NCI-H345 treated with DMSO at 0.1 percent for 48 hours (cell line): ENCODE measurements at regions not wholly inside any gene's neighbourhood (a gene's known extent, or its start where the extent isn't known, plus 50 kb on each side); places are given as distances from the start of the nearest gene placed in this dataset.

Experiments used
- DNase-seq: peaks from one replicate; lab custom pipeline; 2025; ENCODE audit not compliant: unreplicated experiment; lab: John Stamatoyannopoulos, UW

DNA sequence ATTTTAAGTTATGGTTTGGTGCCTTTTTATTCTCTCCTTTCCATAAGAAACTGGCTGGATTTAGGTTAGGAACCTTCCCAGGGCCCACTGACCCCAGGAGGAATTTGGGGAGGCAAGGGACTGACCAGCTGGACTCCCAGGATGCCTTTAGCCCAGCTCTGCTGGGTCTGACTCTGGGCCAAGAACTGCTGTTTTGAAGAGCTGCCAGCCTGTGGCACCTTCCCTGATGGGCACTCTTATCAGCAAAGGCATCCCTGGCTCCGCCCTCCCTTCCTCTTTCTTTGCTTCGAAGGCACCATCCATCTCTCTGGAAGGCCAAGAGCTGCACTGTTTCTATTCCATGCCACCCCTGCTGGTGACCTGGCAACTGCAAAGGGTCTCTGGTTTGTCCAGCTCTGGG, 174.7 kb downstream of the POU4F1 start:
- DNase-seq: no peak

DNA sequence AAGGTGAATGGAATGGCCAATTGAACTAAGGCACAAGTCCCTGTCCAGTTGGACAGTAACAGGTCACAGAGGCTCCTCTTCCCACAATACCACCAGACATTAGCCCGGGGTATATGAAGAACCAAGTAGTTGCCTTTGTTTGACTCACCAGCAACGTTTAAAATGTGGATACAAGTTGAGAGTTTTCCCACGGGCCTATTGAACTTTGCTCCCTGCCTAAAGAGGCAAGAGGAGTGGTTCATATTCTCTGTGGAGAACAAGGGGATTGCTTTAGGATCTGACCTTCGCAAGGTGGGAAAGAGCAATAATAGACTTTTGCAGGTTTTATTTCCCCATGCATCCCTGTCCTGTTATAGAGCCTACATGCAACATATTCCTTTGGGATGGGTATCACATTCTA, 177.2 kb downstream of the POU4F1 start:
- no peak for DNase-seq

DNA sequence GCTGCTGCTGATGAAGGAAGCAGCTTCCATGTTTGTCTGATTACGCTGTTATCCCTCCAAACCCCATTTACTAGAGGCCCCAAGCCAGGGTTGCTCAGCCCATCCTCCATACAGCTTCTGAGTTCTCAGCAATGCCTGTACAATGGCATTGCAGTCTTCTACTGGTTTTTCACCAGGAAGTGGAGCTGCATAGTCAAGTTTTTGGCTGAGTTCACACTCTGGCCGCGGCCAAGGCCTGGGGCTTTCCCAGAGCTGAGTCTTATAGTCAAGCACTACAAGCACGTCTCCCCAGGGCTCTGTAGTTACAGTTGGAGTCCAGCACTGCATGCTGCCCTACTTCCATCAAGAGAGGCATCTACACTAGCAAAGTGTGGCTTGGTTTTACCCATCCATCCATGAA, 182.5 kb downstream of the POU4F1 start:
- DNase-seq: no peak

DNA sequence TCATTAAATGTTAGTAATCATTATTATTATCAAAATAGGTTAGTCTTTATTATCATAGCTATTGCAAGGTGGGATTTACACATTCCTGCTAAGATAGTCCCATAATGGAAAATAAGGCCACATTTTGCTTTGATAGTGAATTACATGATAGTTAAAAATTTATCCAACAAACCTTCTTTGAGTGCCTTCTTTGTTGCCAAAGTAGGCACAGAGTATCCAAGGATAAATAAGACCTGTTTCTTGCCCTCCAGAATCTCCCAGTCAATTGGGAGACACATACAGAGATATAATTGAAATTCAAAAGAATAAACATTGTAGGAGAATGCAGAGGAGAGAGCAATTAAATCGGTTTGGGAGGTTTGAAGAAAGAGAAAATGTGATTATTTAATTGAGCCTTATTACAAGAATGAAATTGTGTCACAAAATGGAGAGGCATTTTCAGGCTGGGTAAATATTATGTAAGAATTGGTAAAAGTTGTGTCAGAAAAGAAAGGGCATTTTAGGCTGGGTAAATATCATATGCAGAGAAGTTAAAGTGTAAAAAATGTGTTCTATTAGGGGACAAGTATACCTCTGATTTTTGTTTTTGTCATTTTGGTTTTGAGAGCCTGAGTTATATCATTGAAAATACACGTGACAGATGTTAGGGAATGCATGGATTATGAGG, 189.3 kb downstream of the POU4F1 start:
- DNase-seq: no peak

DNA sequence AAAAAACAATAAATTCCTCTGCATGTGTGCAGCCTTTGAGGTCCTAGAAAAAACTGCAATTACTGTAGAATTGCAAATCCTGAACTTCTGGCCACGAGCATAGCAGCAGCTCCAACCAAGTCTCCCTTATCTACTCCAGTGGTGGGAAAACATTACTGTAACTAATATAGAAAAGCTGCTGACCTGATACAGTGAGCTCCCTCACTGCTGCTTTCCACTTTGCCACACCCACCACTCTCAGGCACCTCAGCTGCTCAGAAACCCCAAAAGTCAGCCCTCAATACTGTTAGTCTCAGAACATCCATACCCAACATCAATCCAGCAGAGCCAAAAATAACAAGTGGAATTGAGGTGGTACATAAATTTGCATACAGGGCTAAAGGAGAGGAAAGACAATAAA, 192.5 kb downstream of the POU4F1 start:
- DNase-seq: no peak

DNA sequence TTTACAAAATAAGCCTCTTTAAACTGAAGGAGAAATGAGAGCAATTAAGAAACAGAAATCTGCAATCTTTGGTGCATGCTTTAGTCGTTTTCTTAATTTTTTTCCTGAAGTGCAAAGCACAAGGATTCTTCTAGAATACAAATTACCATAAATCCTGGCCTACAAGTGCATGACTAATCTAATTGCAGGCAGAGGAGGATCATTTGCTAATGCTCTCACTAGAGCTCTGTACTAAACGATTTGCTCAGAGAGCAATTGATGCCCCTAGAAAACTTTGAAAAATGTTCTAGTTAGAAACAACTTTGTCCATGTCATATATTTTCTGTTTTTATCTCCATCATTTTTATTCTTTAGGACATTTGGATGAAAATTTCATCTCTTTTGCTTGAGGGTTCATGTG, 193.2 kb downstream of the POU4F1 start:
- DNase-seq: no peak

DNA sequence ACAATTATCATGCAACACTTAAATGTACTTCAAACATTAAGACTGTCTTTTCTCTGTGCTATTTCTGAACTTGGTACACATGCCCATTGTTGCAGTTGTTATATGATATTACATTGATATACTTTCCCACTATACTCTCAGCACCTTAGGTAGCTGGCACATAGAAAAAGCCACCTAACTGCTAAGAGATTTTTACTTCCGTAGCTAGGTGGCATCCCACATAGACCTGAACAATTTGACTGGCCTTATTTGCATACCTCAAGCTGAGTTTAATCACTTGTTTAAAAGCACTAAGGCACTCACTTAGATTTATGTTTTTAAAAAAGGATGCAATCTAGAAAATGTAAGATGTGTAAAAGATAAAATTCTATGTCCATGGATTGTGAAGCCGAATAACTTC, 194.2 kb downstream of the POU4F1 start:
- no peak for DNase-seq

DNA sequence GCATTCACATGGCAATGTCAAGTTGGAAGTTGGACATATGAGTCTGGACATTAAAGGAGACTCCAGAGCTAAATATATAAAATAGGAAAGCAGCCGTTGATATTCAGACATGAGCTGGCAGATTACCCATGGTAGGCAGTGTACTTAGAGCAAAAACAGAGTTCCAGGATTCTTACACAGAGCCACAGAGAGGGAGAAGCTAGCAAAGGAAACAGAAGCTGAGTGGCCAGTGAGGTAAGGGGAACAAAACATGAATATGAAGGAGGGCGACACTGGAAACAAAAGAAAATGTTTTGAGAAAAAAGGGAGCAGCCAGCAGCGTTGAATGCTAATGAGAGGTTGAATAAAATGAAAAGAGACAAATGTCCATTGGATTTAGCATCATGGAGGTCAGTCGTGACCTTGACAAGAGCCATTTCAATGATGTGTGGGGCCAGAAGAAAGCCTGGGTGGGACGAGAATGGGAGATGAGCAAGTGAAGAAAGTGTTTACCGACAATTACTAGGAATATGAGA, 198.4 kb downstream of the POU4F1 start:
- no peak for DNase-seq

DNA sequence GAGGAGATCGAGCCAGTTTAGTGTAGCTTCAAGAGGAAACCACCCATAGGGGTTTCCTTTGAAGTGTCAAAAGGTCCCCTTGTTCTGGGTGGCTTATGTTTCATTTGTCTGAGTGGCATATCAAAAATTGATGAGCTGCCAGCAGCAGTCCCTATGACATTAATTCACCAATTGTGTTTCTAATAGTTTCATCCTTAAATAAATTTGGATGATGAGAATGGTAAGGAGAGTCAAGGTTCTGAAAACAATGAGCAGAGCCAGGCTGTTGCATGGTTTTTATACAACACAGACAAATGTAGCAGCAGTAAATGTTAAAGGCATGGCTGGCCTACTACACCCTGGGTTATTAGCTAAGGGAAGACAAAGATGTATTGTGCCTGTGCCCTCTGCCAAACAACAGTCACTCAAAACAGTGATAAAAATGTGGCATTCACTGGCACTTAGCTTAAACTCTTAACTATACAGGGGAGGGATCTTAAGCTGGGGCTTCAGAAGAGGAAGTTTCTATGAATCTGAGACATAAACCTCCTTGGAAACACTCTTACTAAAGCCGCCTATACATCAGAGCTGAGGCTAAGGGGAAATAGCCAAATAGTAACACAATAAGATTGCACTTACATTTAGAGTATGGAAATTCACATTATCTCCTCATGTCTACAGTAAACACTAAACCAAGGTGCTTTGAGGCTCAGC, 200.5 kb downstream of the POU4F1 start:
- DNase-seq: peak; percentile 45

DNA sequence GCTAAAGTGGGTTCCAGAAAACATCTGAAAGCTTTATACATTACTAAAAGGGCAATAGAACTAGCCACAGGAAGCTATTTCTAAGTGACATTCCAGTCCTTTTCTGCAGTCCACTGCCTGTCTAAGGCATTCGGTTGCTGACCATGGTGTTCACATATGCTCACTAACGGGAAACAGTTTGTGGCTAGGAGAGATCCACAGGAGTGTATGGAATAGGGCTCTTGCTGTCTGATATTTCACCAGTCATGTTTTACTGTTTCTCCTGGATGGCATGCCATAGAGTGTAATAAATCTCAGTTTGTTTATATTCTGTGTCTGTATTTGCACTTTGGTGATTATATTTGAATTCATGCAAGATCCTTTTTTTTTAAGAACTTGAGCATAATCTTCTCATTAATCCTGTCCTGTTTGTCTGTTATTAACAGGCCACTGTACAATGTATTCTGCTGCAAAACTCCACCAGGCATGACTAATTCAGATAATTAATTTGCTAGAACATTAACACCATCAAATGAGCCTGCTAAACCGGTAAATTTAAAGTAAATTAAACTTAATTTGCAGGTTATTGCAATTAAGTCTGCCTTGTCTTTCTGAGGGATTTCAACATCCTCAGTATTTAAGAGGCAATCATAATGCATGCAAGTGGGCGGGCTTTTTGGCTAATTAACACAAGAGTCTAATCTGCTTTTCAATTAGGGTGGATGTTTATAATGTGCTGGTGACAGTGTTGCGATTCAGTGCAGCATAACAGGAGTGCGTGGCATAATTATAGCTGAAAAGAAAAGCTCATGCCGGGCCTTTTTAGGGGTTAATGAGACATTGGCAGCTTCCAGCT, 201.3 kb downstream of the POU4F1 start:
- no peak for DNase-seq

DNA sequence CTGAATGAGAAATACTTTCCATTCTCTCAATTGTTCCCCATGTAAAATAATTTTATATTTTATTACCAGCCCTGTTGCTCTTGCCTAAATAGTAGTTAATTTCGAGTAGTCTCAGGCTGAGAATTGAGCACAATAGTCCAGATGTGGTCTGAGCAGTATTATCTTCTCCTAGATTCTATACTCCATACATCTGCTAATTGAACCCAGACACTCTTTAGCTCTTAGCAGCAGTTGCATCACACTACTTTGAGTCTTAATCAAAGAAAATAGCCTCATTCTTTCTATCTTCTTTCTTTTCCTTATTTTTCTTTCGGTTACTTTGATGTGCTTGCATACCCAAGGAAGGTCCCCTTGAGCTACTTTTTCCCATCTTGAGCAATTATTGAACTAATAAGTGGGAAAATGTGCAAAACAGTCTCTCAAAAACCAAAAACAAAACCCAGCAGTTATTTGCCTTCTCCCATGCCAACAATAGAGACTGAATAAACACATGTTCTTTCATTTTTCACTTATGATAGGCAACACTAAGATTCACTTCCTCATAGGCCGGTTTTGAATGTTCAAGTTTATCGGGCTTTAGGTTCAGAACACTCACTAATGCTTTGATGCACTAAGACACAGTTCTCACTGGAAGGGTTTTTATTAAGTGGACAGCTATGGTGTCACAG, 204.5 kb downstream of the POU4F1 start:
- DNase-seq: no peak

DNA sequence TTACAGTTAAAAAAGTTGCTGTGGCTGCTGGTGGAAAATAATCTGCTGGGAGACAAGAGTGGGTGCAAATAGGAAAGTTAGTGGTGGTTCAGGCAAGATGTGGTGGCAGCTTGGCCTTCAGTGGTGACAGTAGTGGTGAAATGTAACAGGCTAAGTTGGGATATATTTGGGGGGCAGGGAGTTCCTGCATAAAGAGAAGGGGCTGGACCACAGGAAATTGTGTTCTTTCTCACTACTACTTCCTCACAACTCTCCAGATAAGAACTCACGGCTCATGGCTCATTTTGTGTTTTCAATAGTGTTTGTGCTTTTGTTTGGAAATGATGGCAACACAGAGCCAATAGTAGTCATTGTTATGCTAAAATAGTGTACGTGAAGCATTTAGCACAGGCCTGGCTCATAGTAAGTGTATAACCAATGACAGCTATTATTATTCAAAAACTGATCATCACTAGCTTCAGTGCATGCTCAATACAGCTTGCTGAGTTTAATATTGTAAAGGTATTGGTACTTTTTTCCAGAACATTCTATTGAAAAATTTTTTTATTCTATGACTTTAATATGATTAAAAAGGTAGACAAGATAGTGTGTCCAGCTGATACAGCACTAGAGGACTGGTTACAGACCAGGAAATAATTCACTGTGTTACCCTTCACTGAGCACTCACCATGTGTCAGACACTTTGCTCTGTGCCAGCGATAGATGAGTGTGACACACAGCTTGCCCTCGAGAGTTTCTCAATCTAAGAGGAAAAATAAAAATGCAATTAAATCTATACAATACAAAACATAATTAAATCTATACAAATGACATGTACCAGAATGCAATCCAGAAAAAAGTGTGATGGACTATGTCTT, 209.8 kb downstream of the POU4F1 start:
- DNase-seq: no peak

DNA sequence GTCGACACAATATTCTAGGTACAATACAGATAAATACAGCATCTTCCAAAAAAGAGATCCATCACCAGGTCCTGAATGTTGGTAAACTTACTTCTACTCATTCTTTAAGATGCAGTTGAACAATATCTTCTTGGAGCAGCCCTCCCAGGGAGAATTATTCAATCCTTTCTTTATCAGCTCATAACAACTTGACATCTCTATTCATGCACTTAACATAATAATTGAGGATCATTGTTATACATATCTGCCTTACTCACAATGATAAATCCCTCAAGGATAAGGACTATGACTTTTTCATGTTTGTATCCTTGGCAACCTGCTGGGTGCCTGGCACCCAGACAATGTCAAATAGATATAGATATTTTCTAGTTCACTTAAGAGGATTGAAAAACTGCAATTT, 219.5 kb downstream of the POU4F1 start:
- no peak for DNase-seq

DNA sequence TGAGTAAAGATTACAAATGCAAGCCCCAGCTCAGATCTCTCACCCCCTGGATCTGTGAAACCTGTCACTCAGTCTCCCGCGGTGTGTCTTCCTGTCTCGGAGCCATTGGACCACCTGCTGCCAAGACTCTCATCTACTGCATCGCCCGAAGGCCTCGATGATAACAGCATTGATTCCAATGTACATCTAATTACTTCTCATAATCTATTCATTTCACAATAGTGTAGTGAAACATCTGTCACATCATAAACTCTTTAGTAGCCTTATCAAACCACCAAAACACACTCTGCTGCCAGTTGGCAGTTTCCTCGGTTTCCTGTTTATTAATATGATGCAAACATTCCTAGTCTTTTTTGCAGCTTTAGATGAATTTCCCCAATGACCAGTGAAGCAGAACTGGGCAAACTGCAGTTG, 220.3 kb downstream of the POU4F1 start:
- no peak for DNase-seq

DNA sequence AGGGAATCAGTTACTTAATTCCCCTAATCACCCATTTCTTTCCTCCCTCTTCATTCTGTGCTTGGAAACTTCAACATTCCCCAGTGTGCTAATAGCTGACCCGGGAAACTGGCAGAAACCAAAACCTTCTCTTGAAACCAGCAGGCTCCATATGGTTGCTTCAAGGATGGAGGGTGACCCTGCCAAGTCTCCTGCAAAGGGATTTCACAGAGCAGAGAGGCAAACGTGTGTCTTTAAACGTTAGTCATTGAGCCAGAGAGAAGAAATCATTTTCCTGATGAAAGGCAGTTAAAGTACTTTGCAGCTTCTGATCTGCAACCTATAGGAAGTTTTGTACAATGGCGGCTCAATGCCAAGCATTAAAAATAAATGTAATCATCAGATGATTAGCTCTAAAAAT, 220.9 kb downstream of the POU4F1 start:
- DNase-seq: no peak

DNA sequence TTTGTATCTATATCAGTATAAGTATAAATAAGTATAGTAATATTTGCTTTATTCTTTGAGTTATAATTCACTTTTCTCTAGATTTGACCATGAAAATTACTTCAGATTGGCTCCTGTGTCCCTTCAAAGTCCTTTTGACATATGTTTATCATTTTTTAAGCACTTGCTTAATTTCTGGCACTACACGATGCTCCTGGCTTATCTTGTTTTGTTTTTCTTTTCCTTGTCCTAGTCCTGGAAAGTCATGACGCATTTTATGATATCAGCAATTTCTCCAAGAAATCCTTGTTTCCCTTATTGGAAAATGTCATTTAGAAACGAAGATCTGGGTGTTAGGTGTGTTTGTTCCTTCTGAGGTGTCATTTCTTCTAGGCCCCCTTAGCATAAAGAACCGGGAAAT, 226.5 kb downstream of the POU4F1 start:
- no peak for DNase-seq

DNA sequence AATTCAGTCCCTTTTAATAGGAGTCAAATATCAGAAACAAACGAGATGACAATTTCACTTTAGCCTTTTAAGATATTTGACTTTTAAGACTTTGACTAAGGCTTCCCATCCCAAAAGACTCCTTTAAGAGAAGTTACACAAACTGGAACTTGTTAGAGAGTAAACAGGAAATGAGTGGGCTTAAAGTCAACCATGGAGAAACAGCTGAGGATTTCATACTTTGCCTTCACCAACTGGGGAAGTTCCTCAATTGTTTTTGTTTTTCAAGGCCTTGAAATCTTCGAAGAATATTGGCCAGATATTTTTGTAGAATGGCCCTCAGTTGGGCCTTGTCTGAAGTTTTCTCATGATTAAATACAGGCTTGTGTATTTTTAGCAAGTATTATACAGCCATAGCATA, 227.3 kb downstream of the POU4F1 start:
- DNase-seq: no peak

DNA sequence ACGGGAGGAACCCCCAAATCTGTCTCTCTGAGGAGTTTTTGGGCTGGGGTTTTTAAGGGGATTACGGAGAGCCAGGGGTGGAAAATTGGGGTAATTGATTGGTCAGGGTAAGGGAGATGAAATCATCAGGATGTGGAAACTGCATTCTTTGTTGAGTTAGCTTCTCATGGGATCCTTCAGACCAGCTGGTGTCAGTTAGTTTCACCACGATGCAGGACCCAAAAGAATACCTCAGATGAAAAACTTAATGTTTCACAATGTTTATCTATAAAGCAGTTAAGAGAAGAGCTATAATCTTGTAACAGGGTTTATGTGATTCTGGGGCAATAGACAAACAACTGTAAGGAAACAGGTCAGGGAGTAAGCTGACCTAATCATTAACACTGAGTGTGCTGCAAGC, 230.8 kb downstream of the POU4F1 start:
- DNase-seq: no peak

DNA sequence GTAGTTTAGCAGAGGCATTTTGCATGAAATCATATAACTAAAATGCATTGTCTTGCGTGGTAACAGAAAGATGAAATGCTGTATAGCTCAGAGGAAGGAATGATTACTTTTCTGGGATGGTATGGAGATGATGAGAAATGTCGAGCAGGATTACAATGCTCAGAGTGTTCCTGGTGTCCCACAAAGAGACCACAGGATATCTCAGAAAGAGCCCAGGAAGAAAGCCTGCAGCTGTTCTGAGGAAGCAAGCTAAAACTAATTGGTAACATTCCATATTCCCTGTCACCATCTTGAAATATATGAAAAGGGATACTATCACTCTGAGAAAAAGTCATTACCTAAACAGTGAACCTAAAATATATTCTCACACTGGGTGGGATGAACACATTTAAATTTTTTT, 233.1 kb downstream of the POU4F1 start:
- no peak for DNase-seq

DNA sequence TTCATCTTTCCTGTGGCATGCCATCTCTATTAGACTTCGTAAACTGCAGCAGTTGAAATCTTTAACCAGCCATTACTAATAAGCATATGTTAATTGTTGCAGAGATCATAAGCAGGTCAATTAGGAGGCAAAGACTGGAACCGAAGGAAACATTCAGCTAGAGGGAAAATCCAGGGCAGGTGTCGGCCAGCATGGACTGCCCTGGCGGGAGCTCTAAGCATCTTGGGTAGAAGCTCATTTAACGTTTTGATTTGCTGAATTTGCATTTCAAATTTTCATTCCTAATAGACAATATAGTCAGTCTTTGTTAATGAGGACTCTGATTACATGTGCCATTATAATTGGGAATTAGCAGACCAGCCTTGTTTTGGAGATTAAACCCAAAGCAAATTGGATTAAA, 238.6 kb downstream of the POU4F1 start:
- no peak for DNase-seq
